RWPE2 (cell line): ENCODE measurements at regions not wholly inside any gene's neighbourhood (a gene's known extent, or its start where the extent isn't known, plus 50 kb on each side); places are given as distances from the start of the nearest gene placed in this dataset.

Experiments used
- ATAC-seq: fragments of 200-7000 bp; cut with Tn5 transposase; 3 replicates; pipeline ENCODE4 v1.9.1; 2021; ENCODE audit warnings: low read depth
- DNase-seq: peaks from one replicate; pipeline ENCODE4 v3.0.0-alpha.2; 2020; ENCODE audit warnings: low spot score
- H3K27ac ChIP-seq: fragments of 450-650 bp; 2 replicates; pipeline ENCODE4 v1.5.1; 2017; ENCODE audit warnings: mild to moderate bottlenecking; ENCODE audit not compliant: poor library complexity, severe bottlenecking
- H3K27me3 ChIP-seq: fragments of 250-450 bp; sonication (Bioruptor Pico); 2 replicates; pipeline ENCODE4 v1.5.1; 2021; ENCODE audit warnings: mild to moderate bottlenecking, moderate library complexity; ENCODE audit not compliant: insufficient read depth, poor library complexity, severe bottlenecking
- H3K36me3 ChIP-seq: fragments of 250-450 bp; sonication (Bioruptor Pico); 2 replicates; pipeline ENCODE4 v1.5.1; 2020; ENCODE audit warnings: low read depth, mild to moderate bottlenecking, moderate library complexity
- H3K4me1 ChIP-seq: fragments of 250-450 bp; sonication (Bioruptor Pico); 2 replicates; pipeline ENCODE4 v1.5.1; 2021; ENCODE audit warnings: mild to moderate bottlenecking, moderate library complexity; ENCODE audit not compliant: insufficient read depth, poor library complexity, severe bottlenecking
- H3K4me3 ChIP-seq: fragments of 250-450 bp; sonication (Bioruptor Pico); 2 replicates; pipeline ENCODE4 v1.5.1; 2021; ENCODE audit warnings: mild to moderate bottlenecking, moderate library complexity; ENCODE audit not compliant: severe bottlenecking
- H3K9me3 ChIP-seq: fragments of 250-450 bp; sonication (Bioruptor Pico); 2 replicates; pipeline ENCODE4 v1.5.1; 2021; ENCODE audit warnings: mild to moderate bottlenecking, moderate library complexity; ENCODE audit not compliant: severe bottlenecking
- TF ChIP-seq, protein P1 (sequence below): fragments of 450-650 bp; IDR thresholded peaks from one replicate; pipeline ENCODE4 v1.5.1; 2017; ENCODE audit warnings: mild to moderate bottlenecking, moderate library complexity; ENCODE audit not compliant: poor library complexity, severe bottlenecking

DNA sequence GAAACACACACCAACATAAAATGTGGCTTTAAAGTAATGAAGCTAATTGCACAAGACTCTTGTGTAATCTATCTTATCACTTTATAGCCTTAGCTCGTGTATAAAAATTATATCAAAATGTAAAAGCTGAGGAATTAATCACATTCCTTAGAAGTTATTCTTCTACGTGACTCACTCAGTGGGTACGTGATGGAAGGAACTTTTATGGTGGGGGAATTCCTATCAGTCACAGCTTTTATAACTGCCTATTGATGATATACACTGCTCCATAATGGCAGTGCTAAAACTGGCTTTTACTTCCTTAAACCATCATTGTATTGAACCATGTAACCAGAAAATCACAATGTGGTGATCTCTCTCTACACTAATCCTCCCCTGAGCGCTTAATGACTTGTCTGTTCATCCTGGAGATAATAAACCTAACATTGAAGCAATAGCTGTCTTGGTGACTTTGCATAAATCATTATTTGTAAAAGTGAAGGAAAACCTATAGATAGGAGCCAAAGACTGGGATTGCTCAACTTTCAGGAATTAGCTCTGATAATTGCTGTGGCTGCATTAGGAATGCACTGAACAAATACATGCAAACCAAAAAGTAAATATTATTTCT, 276.7 kb downstream of the GBA3 start:
- peaks cover 16% of the 10 kb centered on the region for H3K4me1 ChIP-seq
- DNase-seq: no peak
- H3K4me3 ChIP-seq: no peak overlapping the region
- TF ChIP-seq, protein P1, sequence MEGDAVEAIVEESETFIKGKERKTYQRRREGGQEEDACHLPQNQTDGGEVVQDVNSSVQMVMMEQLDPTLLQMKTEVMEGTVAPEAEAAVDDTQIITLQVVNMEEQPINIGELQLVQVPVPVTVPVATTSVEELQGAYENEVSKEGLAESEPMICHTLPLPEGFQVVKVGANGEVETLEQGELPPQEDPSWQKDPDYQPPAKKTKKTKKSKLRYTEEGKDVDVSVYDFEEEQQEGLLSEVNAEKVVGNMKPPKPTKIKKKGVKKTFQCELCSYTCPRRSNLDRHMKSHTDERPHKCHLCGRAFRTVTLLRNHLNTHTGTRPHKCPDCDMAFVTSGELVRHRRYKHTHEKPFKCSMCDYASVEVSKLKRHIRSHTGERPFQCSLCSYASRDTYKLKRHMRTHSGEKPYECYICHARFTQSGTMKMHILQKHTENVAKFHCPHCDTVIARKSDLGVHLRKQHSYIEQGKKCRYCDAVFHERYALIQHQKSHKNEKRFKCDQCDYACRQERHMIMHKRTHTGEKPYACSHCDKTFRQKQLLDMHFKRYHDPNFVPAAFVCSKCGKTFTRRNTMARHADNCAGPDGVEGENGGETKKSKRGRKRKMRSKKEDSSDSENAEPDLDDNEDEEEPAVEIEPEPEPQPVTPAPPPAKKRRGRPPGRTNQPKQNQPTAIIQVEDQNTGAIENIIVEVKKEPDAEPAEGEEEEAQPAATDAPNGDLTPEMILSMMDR: no peak
- ATAC-seq: peak; percentile 90
- no peaks in the 10 kb centered on the region for H3K36me3 ChIP-seq
- H3K27ac ChIP-seq: peak overlapping the region; percentile 76
- H3K27me3 ChIP-seq: no peaks in the 10 kb centered on the region
- no peaks in the 10 kb centered on the region for H3K9me3 ChIP-seq

DNA sequence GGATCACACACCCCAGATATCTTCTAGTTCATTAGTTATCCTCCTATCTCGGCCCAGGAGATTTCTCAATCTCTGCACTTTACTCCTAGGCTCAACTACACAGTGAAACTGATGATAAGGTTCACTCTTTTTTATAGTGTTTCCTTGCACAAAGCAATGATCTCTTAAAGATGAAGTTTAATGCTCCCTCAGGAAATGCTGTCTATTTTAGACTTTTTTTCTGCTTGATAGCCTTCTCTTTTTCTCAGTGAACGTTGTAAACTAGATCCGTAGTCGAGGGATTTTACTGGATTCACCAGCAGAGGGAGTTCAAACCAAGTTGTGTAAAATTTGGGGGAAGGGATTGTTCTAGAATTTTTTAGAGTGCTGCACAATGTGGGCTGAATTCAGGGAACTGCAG, 269.6 kb downstream of the GBA3 start:
- Histone ChIP-seq H3K27me3 (no peaks in the 10 kb centered on the region), H3K36me3 (no peaks in the 10 kb centered on the region), H3K4me1 (no peaks in the 10 kb centered on the region), H3K9me3 (no peaks in the 10 kb centered on the region), H3K27ac (no peak overlapping the region), H3K4me3 (no peak overlapping the region)
- TF ChIP-seq, protein P1: peak; percentile 75
- ATAC-seq (no peak), DNase-seq (no peak)

DNA sequence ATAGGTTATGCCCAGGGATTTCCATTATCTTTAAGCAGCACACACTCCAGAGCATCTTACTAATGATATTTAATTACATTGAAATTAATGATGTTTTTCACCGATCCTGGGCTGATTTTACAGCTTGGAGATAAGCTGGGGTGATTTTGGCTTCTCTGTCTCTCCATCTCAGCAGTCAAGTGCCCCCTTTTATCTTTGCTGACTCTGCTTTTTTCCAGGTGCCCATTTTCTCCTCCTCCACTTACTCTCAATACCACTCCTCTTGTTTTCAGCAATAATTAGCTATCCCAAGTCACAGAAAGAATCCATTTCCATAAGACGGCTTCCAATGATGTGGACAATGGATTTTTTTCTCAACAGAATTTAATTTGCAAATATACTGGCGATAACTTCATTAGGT, 266.7 kb downstream of the GBA3 start:
- H3K36me3 ChIP-seq: no peaks in the 10 kb centered on the region
- no peaks in the 10 kb centered on the region for H3K9me3 ChIP-seq
- H3K27ac ChIP-seq: no peak overlapping the region
- no peaks in the 10 kb centered on the region for H3K27me3 ChIP-seq
- no peak overlapping the region for H3K4me3 ChIP-seq
- TF ChIP-seq, protein P1: no peak
- no peak for ATAC-seq
- H3K4me1 ChIP-seq: no peaks in the 10 kb centered on the region
- no peak for DNase-seq

DNA sequence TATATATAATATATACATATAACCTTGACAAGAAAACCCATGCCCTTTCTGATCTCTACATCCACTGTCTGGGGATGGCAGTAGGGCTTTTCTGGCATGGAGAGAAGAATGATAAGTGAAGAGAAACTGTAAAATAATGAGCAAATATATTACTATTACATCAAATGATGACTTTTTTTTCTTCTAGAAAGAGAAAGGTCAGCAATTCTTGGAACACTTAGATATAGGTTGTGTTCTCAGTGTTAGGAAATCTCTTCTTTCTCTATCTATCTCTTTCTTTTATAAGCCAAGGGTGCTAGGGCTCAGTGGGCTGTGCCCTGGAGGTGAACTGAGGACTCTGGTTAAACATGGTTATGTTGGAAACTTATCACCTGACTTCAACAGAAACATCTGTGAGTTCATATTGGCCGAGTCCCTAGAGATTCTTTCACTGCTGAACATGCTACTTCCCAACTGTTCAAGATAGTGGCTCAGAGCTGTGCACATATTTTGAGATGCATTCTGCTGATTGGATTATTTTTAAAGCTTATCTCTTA, 265.1 kb downstream of the GBA3 start:
- Histone ChIP-seq H3K4me1 (no peaks in the 10 kb centered on the region), H3K4me3 (no peak overlapping the region), H3K9me3 (no peaks in the 10 kb centered on the region), H3K27ac (no peak overlapping the region), H3K27me3 (no peaks in the 10 kb centered on the region), H3K36me3 (no peaks in the 10 kb centered on the region)
- TF ChIP-seq, protein P1: no peak
- DNase-seq: no peak
- ATAC-seq: no peak

DNA sequence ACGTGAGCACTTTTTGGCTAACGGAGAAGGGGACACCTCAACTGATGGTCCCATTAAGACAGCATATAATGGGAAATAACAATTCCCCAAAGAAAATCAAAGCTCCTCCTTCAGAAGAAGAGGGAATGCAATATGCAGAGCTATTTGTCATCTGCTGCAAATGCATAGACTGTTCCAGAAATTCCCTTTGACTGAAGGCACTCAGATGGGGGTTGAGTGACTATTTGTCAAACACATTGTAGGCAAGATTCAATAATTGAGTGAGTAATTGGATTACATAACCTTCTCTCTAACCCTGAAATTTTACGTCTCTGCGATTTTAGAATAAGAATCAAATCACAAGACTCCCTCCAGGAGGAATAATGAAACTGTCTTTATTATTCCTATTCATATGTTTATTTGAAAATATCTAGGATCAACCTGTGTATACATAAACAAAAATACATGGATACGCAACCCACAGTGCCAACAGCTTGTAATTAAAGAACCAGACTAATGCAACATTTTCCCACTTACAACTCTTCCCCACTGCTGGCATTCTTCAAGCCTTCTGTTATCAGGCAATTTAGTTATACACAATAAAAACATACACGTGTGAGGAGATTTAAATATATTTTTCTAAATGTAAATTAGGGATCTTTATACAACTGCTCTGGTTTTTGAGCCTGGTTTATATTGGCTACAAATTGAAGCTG, 256.6 kb downstream of the GBA3 start:
- Histone ChIP-seq H3K9me3 (no peaks in the 10 kb centered on the region), H3K4me3 (no peak overlapping the region), H3K27me3 (no peaks in the 10 kb centered on the region), H3K27ac (no peak overlapping the region), H3K36me3 (no peaks in the 10 kb centered on the region), H3K4me1 (no peaks in the 10 kb centered on the region)
- DNase-seq: no peak
- ATAC-seq: no peak
- TF ChIP-seq, protein P1: no peak
